22Rv1 (cell line): ENCODE measurements at regions not wholly inside any gene's neighbourhood (a gene's known extent, or its start where the extent isn't known, plus 50 kb on each side); places are given as distances from the start of the nearest gene placed in this dataset.

Experiments used
- H3K27ac ChIP-seq: fragments of 450-650 bp; 2 replicates; pipeline ENCODE4 v1.5.1; 2017
- ZFX ChIP-seq: fragments of 450-650 bp; IDR thresholded peaks from 2 replicates; pipeline ENCODE4 v1.6.1; 2017; ENCODE audit warnings: antibody characterized with exemption, borderline replicate concordance
- TF ChIP-seq, protein P1 (sequence below): fragments of 450-650 bp; IDR thresholded peaks from 2 replicates; pipeline ENCODE4 v1.5.1; 2017; ENCODE audit warnings: mild to moderate bottlenecking

DNA sequence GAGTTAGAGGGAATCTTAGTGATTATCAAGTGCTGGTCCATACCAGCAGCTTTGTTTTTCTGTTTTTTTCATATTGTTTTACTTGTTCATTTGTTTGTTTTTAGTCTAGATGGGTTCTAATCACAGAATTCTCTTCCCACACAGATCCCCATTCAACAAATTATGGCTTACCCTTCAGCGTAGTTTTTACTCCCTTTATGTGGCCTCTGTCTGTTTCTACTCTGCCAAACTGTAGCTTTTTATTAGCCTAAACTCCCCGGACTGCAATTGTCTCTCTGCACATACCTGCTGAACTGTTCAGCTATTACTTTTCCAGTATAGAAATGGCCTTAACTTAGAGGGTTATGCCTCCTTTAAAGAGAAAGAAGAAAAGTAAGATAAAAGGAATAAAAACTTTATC lies 348.5 kb downstream of the TGFB2 start:
- no peak overlapping the region for H3K27ac ChIP-seq
- TF ChIP-seq, protein P1, sequence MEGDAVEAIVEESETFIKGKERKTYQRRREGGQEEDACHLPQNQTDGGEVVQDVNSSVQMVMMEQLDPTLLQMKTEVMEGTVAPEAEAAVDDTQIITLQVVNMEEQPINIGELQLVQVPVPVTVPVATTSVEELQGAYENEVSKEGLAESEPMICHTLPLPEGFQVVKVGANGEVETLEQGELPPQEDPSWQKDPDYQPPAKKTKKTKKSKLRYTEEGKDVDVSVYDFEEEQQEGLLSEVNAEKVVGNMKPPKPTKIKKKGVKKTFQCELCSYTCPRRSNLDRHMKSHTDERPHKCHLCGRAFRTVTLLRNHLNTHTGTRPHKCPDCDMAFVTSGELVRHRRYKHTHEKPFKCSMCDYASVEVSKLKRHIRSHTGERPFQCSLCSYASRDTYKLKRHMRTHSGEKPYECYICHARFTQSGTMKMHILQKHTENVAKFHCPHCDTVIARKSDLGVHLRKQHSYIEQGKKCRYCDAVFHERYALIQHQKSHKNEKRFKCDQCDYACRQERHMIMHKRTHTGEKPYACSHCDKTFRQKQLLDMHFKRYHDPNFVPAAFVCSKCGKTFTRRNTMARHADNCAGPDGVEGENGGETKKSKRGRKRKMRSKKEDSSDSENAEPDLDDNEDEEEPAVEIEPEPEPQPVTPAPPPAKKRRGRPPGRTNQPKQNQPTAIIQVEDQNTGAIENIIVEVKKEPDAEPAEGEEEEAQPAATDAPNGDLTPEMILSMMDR, result no peak
- TF ChIP-seq ZFX, result no peak

DNA sequence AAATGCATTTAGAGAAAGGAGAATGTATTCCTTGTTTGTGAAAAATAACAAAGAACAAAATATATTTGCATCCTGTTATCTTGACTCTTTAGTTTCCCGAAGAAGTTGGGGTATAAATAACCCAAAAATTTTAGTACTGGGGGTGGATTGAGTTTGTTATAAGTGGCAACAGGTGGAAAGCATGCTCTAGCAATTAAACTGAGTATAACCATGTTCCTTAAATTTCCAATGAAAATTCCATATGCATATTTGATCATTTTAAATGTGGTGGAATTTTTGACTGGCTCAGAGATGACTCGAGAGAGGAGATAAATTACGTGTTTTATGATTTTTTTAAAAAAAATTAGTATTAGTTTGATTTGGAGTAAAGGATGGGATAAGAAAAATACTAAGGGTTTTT lies 348.9 kb downstream of the TGFB2 start:
- H3K27ac ChIP-seq, result no peak overlapping the region
- TF ChIP-seq, protein P1, result no peak
- no peak for TF ChIP-seq ZFX

DNA sequence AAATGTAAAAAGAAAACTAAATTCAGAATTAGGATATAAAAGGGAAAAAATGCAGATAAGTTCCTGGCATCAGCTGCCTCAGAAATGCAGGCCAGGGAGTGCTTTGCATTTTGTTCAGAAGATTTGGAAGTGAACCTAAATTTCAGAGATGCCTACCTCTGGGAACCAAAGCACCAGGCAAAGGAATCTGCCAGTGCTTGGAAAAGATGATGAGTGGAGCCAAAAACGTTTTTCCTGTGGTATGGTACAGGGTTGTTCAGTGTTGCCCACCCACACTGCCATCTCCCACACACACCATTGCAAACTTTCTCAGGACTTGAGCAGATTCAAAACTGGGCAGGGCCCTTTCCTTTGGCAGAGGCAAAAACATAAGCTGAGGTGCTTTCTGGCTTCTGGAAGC lies 349.5 kb downstream of the TGFB2 start:
- H3K27ac ChIP-seq, result no peak overlapping the region
- TF ChIP-seq, protein P1, result no peak
- no peak for TF ChIP-seq ZFX

DNA sequence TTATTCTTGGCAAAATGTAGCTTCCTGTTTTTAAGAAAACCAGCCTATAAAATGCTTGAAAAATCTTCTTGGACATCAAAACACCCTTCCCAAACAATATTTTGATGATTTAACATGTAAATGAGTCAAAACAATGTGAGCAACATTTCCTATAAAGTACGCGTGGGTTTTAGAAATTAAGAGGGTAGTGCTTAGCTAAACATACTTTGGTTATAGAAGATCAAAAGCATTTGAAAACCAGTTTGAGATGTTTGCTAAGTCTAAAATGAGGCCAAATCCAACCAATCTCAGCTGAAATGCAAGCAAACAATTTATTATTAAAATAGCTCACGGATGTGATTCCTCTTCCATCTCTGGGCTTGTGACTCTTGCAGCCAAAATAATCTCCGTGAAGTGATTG lies 350.4 kb downstream of the TGFB2 start:
- no peak overlapping the region for H3K27ac ChIP-seq
- TF ChIP-seq ZFX, result no peak
- TF ChIP-seq, protein P1, result no peak

DNA sequence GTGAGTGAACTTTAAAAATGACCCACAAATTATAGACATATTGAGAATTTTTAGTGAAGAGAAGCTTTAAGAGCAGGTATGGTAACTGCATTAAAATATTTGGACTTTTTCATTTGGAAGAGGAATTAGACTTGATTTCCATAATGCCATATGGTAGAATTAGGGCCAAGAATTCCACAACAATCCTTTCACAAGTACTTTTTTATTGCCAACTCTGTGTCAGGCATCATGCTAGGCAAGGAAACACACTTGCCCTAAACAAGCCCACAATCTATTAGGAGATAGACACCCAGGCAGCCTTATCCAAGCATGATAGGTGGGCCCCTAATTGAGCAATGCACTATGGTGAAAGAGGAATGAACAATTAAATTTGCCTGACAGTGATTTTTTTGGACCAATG lies 353.0 kb downstream of the TGFB2 start:
- H3K27ac ChIP-seq, result no peak overlapping the region
- TF ChIP-seq, protein P1, result no peak
- TF ChIP-seq ZFX, result no peak

DNA sequence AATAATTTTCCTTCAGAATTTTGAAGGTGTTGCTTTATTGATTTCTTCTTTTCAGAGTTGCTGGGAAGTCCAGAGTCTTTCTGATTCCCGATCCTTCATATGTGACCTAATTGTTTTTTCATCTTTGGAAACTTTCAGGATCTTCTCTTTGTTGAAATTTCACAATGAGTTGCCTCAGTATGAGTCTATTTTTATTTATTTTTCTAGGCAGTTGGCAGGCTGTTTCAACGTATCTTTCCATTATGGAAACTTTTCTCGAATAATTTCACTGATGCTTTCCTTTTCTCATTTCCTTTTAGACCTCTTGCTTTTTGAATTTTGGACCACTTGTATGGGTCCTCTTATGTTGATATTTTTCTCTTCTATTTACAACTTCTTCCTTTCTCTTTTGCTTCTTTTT lies 354.3 kb downstream of the TGFB2 start:
- H3K27ac ChIP-seq, result no peak overlapping the region
- TF ChIP-seq ZFX, result no peak
- TF ChIP-seq, protein P1, result no peak

DNA sequence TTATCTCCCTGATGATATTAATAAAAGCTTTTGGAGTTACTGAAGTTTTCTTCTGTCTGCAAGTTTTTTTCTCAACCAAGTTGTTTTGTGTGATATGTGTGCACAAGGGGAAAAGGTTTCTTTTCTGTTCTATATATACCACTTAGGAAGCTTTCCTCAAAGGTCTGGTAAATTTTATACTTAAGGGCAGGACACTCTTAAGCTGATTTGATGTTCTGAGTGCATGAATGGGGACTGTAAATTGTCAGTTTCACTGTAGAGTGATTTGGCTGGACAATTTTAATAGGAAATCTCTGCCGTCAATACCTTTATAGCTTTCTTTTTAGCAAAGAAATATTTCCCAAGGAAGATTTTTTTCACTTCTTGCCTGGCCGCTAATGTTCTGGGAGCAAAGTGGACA lies 354.7 kb downstream of the TGFB2 start:
- TF ChIP-seq ZFX, result no peak
- TF ChIP-seq, protein P1, result no peak
- no peak overlapping the region for H3K27ac ChIP-seq
